WTC11 (cell line): ENCODE measurements at regions not wholly inside any gene's neighbourhood (a gene's known extent, or its start where the extent isn't known, plus 50 kb on each side); places are given as distances from the start of the nearest gene placed in this dataset.

Experiments used
- ATF1 ChIP-seq: sonication (generic); formaldehyde crosslinking; IDR thresholded peaks from 2 replicates; pipeline ENCODE4 v1.8.1; 2023; ENCODE audit warnings: mild to moderate bottlenecking, moderate library complexity, missing genetic modification reagents
- CREB1 ChIP-seq: sonication (generic); formaldehyde crosslinking; IDR thresholded peaks from 2 replicates; pipeline ENCODE4 v1.8.0; 2023; ENCODE audit warnings: mild to moderate bottlenecking, missing genetic modification reagents
- CTCF ChIP-seq: fragments of 200-600 bp; IDR thresholded peaks from 2 replicates; pipeline ENCODE4 v1.8.0; 2022; ENCODE audit warnings: antibody characterized with exemption
- IRF1 ChIP-seq: sonication (generic); formaldehyde crosslinking; IDR thresholded peaks from 2 replicates; pipeline ENCODE4 v1.8.0; 2023; ENCODE audit warnings: missing genetic modification reagents
- JUN ChIP-seq: sonication (generic); formaldehyde crosslinking; IDR thresholded peaks from 2 replicates; pipeline ENCODE4 v1.8.0; 2023; ENCODE audit warnings: mild to moderate bottlenecking, missing genetic modification reagents
- SMAD3 ChIP-seq: sonication (generic); formaldehyde crosslinking; IDR thresholded peaks from 2 replicates; pipeline ENCODE4 v1.8.0; 2022; ENCODE audit warnings: missing genetic modification reagents, mild to moderate bottlenecking, borderline replicate concordance
- TCF7 ChIP-seq: sonication (generic); formaldehyde crosslinking; IDR thresholded peaks from 2 replicates; pipeline ENCODE4 v1.8.0; 2022; ENCODE audit warnings: mild to moderate bottlenecking, low read depth, missing genetic modification reagents, moderate library complexity
- TEAD1 ChIP-seq: sonication (generic); formaldehyde crosslinking; IDR thresholded peaks from 2 replicates; pipeline ENCODE4 v1.8.0; 2022; ENCODE audit warnings: mild to moderate bottlenecking, missing genetic modification reagents
- USF1 ChIP-seq: sonication (generic); formaldehyde crosslinking; IDR thresholded peaks from 2 replicates; pipeline ENCODE4 v1.8.0; 2022; ENCODE audit warnings: mild to moderate bottlenecking, missing genetic modification reagents
- ZNF121 ChIP-seq: sonication (generic); formaldehyde crosslinking; IDR thresholded peaks from 2 replicates; pipeline ENCODE4 v1.8.0; 2023; ENCODE audit warnings: missing genetic modification reagents
- ZNF263 ChIP-seq: sonication (generic); formaldehyde crosslinking; IDR thresholded peaks from 2 replicates; pipeline ENCODE4 v1.8.1; 2022; ENCODE audit warnings: low read depth, mild to moderate bottlenecking, moderate library complexity, missing genetic modification reagents
- TF ChIP-seq, protein P1 (sequence below): sonication (generic); formaldehyde crosslinking; conservative IDR thresholded peaks from 2 replicates; pipeline ENCODE4 v1.8.1; 2022; ENCODE audit warnings: mild to moderate bottlenecking, missing genetic modification reagents
- TF ChIP-seq, protein P2 (sequence below): sonication (generic); formaldehyde crosslinking; IDR thresholded peaks from 2 replicates; pipeline ENCODE4 v1.8.1; 2023; ENCODE audit warnings: mild to moderate bottlenecking, missing genetic modification reagents, moderate library complexity
- TF ChIP-seq, protein P3 (sequence below): sonication (generic); formaldehyde crosslinking; IDR thresholded peaks from 2 replicates; pipeline ENCODE4 v1.8.1; 2022; ENCODE audit warnings: low read depth, missing genetic modification reagents, borderline replicate concordance

DNA sequence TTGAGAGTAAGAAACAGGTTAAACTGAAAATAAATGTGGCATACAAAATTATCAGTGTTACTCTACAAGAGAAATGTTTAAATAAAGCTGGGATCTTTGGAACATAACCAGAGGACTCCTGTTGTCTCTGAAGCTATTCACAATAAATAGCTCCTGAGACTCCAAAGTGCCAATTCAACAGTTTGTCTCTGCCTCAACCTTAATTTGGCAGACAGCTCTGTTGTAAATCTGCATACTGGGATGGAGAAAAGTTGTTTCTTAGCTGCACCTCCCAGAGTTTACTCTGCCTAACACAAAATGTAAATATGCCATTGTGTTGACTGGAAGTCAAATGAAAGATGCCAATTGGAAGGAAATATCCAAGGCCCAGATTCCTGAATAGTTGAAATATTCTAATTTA, 238.5 kb upstream of the EPHA4 start:
- TF ChIP-seq ZNF263 (CRISPR knock-in tag) (no peak), ATF1 (CRISPR knock-in tag) (no peak), CTCF (no peak), TEAD1 (CRISPR knock-in tag) (no peak), CREB1 (CRISPR knock-in tag) (no peak), IRF1 (CRISPR knock-in tag) (no peak), SMAD3 (CRISPR knock-in tag) (no peak), JUN (no peak), TCF7 (CRISPR knock-in tag) (no peak), ZNF121 (CRISPR knock-in tag) (no peak), USF1 (CRISPR knock-in tag) (no peak)
- TF ChIP-seq, protein P1, sequence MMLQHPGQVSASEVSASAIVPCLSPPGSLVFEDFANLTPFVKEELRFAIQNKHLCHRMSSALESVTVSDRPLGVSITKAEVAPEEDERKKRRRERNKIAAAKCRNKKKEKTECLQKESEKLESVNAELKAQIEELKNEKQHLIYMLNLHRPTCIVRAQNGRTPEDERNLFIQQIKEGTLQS (CRISPR knock-in tag): no peak
- TF ChIP-seq, protein P2, sequence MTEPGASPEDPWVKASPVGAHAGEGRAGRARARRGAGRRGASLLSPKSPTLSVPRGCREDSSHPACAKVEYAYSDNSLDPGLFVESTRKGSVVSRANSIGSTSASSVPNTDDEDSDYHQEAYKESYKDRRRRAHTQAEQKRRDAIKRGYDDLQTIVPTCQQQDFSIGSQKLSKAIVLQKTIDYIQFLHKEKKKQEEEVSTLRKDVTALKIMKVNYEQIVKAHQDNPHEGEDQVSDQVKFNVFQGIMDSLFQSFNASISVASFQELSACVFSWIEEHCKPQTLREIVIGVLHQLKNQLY (CRISPR knock-in tag): no peak
- TF ChIP-seq, protein P3, sequence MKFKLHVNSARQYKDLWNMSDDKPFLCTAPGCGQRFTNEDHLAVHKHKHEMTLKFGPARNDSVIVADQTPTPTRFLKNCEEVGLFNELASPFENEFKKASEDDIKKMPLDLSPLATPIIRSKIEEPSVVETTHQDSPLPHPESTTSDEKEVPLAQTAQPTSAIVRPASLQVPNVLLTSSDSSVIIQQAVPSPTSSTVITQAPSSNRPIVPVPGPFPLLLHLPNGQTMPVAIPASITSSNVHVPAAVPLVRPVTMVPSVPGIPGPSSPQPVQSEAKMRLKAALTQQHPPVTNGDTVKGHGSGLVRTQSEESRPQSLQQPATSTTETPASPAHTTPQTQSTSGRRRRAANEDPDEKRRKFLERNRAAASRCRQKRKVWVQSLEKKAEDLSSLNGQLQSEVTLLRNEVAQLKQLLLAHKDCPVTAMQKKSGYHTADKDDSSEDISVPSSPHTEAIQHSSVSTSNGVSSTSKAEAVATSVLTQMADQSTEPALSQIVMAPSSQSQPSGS (CRISPR knock-in tag): no peak
